ENCODE measurements at regions not wholly inside any gene's neighbourhood (a gene's known extent, or its start where the extent isn't known, plus 50 kb on each side); places are given as distances from the start of the nearest gene placed in this dataset.

- no peaks in the 10 kb centered on the region for H3K27me3 Mint-ChIP-seq
- peaks cover 3% of the 10 kb centered on the region for H3K9me3 Mint-ChIP-seq
- ChIA-PET CTCF (no interaction called here), POLR2A (no interaction called here)
- DNase-seq (no peak), ATAC-seq (no peak)
- no peak overlapping the region for H3K4me3 Mint-ChIP-seq
- H3K36me3 Mint-ChIP-seq (ENCODE audit: low read depth), result no peaks in the 10 kb centered on the region
- H3K27ac Mint-ChIP-seq, result no peak overlapping the region
- no peak for TF ChIP-seq CTCF (IDR thresholded peaks at IDR 0.05)
- no peaks in the 10 kb centered on the region for H3K4me1 Mint-ChIP-seq (ENCODE audit: low read depth)
- intact Hi-C loops (cut with micrococcal nuclease), result no loop called here
Observed at GRCh38 chr4:23979534-23979933, 89.7 kb upstream of the PPARGC1A start.

- CTCF ChIA-PET, result no interaction called here
- Mint-ChIP-seq H3K27me3 (no peaks in the 10 kb centered on the region), H3K9me3 (peaks cover 3% of the 10 kb centered on the region), H3K4me3 (no peak overlapping the region), H3K27ac (no peak overlapping the region), H3K36me3 (ENCODE audit: low read depth) (no peaks in the 10 kb centered on the region), H3K4me1 (ENCODE audit: low read depth) (no peaks in the 10 kb centered on the region)
- no peak for TF ChIP-seq CTCF (IDR thresholded peaks at IDR 0.05)
- ATAC-seq (no peak), DNase-seq (no peak)
- POLR2A ChIA-PET, result no interaction called here
- intact Hi-C loops (cut with micrococcal nuclease), result no loop called here
Observed at GRCh38 chr4:23978002-23978401, 88.2 kb upstream of the PPARGC1A start.

GRCh38 chr4:23976423-23976822 lies 86.6 kb upstream of the PPARGC1A start:
- H3K36me3 Mint-ChIP-seq (ENCODE audit: low read depth), result no peaks in the 10 kb centered on the region
- H3K27ac Mint-ChIP-seq, result no peak overlapping the region
- DNase-seq (no peak), ATAC-seq (no peak)
- no peak overlapping the region for H3K4me3 Mint-ChIP-seq
- ChIA-PET POLR2A (no interaction called here), CTCF (no interaction called here)
- H3K27me3 Mint-ChIP-seq, result no peaks in the 10 kb centered on the region
- TF ChIP-seq CTCF (IDR thresholded peaks at IDR 0.05), result no peak
- intact Hi-C loops (cut with micrococcal nuclease), result no loop called here
- H3K4me1 Mint-ChIP-seq (ENCODE audit: low read depth), result no peaks in the 10 kb centered on the region
- H3K9me3 Mint-ChIP-seq, result peaks cover 3% of the 10 kb centered on the region

GRCh38 chr4:23973308-23973855 lies 83.5 kb upstream of the PPARGC1A start:
- Mint-ChIP-seq H3K27ac (no peak overlapping the region), H3K4me1 (ENCODE audit: low read depth) (no peaks in the 10 kb centered on the region), H3K27me3 (no peaks in the 10 kb centered on the region), H3K9me3 (peaks cover 1% of the 10 kb centered on the region), H3K36me3 (ENCODE audit: low read depth) (no peaks in the 10 kb centered on the region), H3K4me3 (no peak overlapping the region)
- ChIA-PET CTCF (no interaction called here), POLR2A (no interaction called here)
- TF ChIP-seq CTCF (IDR thresholded peaks at IDR 0.05), result no peak
- ATAC-seq (no peak), DNase-seq (no peak)
- intact Hi-C loops (cut with micrococcal nuclease), result no loop called here

GRCh38 chr4:23972805-23973204 lies 83.0 kb upstream of the PPARGC1A start:
- ChIA-PET CTCF (no interaction called here), POLR2A (no interaction called here)
- TF ChIP-seq CTCF (IDR thresholded peaks at IDR 0.05), result no peak
- ATAC-seq (no peak), DNase-seq (no peak)
- Mint-ChIP-seq H3K27me3 (no peaks in the 10 kb centered on the region), H3K4me1 (ENCODE audit: low read depth) (no peaks in the 10 kb centered on the region), H3K9me3 (peaks cover 1% of the 10 kb centered on the region), H3K36me3 (ENCODE audit: low read depth) (no peaks in the 10 kb centered on the region), H3K27ac (no peak overlapping the region), H3K4me3 (no peak overlapping the region)
- intact Hi-C loops (cut with micrococcal nuclease), result no loop called here
